Activated CD4-positive, alpha-beta T cell treated with anti-CD3 and anti-CD28 coated beads, Interleukin-2, amount 50 U/mL, for 1 hour (primary cell): ENCODE measurements at regions not wholly inside any gene's neighbourhood (a gene's known extent, or its start where the extent isn't known, plus 50 kb on each side); places are given as distances from the start of the nearest gene placed in this dataset.
"Not testable (repeated sequence)": the region's sequence is repeated elsewhere in the genome, so short reads cannot be mapped to it uniquely, and the experiment has no call there.

Source experiments
- DNase-seq: peaks from one replicate; pipeline ENCODE4 v3.0.0-alpha.2; 2020

DNA sequence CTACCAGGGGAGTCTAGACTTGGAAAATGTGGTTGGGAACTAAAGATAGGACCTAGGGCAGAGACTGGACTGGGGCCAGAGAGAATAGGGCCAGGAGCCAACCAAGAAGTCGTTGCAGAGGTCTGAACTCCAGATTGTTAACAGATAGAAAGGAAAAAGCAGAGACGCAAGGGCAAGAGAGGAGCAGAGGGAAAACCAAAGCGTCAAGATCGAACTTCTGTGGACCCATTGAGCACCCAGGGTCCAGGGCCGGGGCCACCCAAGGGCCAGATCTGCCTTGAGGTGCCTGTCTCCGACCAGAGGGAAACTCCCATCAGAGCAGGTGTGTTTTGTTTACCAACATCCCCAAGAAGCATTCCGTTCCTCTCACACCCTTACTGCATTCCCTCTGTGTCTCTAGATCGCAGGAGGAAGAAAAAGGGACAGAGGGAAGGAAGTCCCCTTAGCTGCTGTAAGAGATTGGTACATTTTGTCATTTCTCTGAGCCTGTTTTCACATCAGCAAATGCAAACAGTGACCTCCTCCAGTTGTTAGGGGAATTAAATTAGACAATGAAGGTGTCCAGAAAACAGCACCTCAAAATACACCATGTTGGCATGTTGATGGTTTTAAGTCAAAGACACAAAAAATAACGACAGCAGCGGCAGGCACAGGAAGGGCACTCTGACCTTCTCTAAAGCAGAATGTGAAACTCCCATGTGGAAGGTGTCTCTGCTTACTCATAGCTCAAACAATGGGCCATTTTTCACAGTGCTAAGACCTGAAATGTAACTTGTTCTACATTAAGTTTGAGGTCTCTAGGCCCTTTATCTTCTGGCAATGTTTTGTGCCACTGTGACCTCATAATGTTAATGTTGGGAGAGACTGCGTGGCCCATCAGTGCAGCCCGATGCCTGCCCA, 105.8 kb upstream of the RAB4A start:
- no peak for DNase-seq

DNA sequence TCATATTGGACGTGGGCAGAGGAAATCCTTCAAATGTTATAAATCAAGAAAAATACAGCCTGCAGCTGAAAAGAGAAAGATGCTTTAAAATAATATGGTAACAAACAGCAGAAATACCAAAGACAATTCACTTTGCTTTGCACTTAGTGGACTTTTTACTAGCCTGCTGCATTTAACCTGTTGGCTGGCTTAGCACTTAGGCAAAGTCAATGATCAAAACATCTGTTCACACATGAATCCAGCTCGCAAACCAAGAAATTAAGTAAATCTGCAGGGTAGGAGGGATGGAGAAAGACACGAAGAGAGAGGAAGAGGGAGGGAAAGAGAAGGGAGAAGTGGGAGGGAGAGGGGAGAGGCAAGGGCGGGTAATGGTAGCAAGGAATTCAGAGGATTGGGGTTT, 103.6 kb upstream of the RAB4A start:
- DNase-seq: no peak

DNA sequence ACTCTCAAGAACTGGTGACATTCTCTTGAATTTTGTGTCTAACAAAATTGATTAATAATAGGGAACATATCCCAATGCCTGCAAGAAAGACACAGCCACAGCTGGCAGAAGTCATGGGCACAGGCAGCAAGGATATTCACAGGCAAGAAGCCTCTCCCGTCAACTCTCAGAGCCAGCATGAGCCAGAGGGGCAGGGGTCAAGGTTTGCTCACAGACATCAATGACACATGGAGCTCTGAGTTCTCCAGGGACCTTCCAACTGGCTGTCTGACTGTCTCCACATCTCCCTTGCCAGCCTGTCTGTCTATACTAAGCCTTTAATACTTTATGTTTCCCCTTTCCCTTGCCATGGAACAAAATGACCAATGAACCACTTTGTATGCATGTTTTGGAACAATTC, 101.5 kb upstream of the RAB4A start:
- no peak for DNase-seq

- DNase-seq: no peak
Observed at GRCh38 chr1:229170274-229170673, 100.6 kb upstream of the RAB4A start.

GRCh38 chr1:229170778-229171505, 100.0 kb upstream of the RAB4A start:
- DNase-seq: no peak

GRCh38 chr1:229171934-229172333, 99.0 kb upstream of the RAB4A start:
- no peak for DNase-seq

DNA sequence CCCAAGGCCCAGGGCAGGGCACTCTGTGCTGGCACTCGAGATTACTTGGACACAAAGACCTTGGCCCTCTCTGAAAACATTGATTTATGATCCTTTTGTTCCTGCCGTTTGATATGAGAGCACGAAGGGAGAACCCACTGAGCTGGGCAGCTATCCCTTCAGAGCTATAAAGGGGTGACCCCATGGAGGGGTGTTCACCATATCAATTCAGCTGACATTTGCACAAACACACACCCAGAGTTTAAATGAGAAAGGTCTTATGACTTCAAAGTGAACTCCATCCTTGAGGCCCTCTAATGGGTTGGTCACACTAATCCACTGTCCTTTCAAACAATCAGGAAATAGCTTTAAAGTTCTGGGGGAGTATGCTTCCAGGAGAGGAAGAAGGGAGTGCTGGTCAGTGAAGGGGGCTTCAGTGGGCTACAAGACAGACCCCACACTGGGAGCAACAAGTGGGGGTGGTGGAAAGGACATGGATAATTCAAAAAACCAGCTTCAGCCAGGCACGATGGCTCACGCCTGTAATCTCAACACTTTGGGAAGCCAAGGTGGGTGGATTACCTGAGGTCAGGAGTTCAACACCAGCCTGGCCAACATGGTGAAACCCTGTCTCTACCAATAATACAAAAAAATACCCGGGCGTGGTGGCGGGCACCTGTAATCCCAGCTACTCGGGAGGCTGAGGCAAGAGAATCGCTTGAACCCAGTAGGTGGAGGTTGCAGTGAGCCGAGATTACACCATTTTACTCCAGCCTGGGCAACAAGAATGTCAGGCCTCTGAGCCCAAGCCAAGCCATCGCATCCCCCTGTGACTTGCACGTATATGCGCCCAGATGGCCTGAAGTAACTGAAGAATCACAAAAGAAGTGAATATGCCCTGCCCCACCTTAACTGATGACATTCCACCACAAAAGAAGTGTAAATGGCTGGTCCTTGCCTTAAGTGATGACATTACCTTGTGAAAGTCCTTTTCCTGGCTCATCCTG, 97.1 kb upstream of the RAB4A start:
- DNase-seq: not testable (repeated sequence)

- not testable (repeated sequence) for DNase-seq
Observed at GRCh38 chr1:229175297-229175696, 95.6 kb upstream of the RAB4A start.

DNA sequence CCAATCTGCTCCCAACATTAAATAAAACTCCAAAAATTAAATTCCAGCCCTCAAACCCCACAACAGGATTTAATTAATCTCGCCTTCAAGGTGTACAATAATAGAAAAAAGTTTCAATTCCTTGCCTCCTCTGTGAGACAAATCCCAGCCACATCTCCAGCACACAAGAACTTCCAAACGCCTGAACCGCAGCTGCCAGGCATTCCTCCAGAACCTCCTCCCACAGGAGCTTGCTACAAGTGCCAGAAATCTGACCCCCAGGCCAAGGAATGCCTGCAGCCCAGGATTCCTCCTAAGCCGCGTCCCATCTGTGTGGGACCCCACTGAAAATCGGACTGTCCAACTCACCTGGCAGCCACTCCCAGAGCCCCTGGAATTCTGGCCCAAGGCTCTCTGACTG, 94.5 kb upstream of the RAB4A start:
- not testable (repeated sequence) for DNase-seq

GRCh38 chr1:229180161-229180560, 90.8 kb upstream of the RAB4A start:
- no peak for DNase-seq

- DNase-seq: no peak
Observed at GRCh38 chr1:229181419-229181818, 89.5 kb upstream of the RAB4A start.

- DNase-seq: no peak
Observed at GRCh38 chr1:229183588-229183987, 87.3 kb upstream of the RAB4A start.

DNA sequence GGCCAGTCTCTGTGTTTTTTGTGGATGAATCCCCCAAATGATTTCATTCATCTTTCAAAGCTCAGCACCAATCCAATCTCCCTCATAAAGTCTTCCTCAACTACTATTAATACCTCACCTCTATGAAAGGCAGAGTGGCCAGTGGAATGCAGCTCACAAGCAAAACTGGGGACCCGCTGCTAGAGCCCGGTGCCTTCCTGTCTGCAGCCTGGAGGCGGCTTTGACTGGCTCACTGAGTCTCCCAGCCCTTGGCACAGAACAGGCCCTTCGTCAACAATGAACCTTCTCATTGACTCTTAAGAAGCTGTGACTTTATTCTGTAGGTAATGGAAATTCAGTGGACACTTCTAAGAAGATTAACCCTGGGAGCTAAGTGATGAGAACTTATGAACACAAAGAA, 86.8 kb upstream of the RAB4A start:
- no peak for DNase-seq

- DNase-seq: no peak
Observed at GRCh38 chr1:229185963-229186362, 84.9 kb upstream of the RAB4A start.

- no peak for DNase-seq
Observed at GRCh38 chr1:229186373-229187056, 84.4 kb upstream of the RAB4A start.

DNA sequence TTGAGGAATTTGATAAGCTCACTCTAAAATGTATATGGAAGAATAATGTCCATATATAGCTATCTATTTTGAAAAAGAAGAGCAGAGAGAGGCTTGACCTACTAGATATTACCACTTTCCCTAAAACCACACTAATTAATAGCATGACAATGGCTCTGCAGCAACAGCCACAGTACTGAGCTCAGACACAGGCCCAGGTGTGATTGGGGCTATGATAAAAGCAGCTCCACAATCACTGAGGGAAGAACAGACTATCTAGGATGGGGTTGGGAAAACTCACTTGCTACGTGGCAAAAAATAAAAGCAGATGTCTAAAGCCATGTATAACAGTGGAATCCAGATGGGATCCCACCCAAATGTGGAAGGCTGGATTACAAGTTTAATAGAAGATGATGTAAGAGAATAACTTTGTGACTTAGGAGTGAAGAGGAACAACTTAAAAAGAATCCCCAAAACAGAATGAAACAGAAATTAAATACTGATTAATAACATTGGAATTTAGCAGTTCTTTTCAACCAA, 80.8 kb upstream of the RAB4A start:
- DNase-seq: no peak

GRCh38 chr1:229191066-229191674, 79.7 kb upstream of the RAB4A start:
- no peak for DNase-seq

DNA sequence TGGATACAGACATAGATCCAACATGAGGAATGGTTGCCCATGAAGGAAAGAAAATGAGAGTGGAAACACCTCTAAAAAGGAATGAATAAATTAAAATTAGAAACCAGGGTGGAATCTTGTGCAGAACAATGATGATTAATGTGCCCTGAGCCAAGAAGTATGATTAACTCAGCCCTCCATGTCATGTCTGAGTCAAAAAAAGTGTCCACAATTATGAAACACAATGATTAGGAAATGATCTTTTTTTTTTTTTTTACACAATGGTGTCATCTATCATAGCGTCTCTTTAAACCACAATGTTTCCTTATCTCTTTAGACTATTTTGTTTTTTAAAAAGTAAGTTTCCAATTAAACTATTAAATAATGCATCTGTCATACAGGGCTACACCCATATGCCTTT, 78.9 kb upstream of the RAB4A start:
- no peak for DNase-seq

DNA sequence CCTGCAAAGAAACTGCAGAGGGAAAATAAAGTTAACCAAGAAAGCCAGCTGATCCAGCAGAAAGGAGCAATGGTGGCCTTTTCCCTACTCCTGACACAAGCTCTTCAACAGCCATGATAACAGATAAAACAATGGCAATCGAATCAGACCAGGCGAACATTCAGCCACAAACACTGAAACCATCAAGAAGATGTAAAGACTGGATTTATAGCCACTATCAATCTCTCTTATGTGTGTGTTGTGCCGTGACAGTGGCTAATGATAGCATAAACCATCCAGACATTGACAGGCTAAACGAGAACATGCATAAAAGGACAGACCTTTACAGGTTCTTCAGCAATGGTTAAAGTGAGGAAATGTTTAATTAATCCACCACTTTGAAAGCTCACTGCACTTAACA, 78.1 kb upstream of the RAB4A start:
- DNase-seq: no peak

DNA sequence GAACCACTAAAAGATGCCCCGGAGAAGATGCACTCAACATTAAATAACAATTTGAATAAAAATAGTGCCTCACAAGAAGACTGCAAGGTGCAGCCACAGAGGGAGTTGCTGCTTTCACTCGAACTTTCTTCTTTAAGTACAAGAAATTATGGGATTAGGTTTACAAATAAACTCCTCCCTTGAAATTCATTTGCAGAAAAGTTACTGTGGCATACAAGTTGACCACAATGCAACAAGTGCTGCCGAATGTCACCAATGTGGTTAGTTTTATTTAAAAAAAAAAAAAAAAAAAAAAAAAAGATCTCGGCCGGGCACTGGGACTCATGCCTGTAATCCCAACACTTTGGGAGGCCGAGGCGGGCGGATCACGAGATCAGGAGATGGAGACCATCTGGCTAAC, 76.8 kb upstream of the RAB4A start:
- no peak for DNase-seq

DNA sequence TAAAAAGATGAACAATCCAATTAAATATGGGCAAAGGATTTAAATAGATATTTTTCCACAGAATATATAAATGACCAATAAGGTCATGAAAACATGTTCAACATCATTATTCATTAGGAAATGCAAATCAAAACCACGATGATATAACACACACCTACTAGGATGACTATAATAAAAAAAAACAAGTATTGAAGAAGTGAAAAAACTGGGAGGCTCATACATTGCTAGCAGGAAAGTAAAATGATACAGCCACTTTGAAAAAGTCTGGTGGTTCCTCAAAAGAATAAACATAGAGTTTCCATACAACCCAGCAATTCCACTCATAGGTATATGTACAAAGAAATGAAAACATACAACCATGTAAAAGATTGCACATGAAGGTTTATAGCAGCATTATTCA, 75.7 kb upstream of the RAB4A start:
- no peak for DNase-seq
